SHP77 (cell line): ENCODE measurements at regions not wholly inside any gene's neighbourhood (a gene's known extent, or its start where the extent isn't known, plus 50 kb on each side); places are given as distances from the start of the nearest gene placed in this dataset.

ENCODE experiments used
- DNase-seq, 2 experiments: peaks; one replicate each; lab custom pipeline; 2025; lab: John Stamatoyannopoulos, UW

DNA sequence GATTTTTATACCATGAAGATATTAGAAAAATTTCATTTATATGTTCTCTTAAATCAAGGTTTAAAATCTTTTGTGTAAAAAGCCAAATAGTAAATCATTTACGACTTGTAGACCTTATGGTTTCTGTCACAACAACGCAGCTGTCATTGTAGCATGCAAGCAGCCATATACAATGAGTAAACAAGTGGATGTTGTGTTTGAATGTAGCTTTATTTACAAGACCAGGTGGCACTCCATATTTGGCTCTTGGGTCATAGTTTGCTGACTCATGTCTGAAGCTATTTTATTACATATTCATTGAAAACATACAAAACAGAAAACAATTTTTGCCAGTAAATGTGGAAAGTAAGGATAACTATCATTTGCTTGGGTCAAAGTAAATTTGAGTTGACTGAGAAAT is 930.8 kb downstream of the SLITRK5 start:
- peak; percentile 9 to 32 for DNase-seq

DNA sequence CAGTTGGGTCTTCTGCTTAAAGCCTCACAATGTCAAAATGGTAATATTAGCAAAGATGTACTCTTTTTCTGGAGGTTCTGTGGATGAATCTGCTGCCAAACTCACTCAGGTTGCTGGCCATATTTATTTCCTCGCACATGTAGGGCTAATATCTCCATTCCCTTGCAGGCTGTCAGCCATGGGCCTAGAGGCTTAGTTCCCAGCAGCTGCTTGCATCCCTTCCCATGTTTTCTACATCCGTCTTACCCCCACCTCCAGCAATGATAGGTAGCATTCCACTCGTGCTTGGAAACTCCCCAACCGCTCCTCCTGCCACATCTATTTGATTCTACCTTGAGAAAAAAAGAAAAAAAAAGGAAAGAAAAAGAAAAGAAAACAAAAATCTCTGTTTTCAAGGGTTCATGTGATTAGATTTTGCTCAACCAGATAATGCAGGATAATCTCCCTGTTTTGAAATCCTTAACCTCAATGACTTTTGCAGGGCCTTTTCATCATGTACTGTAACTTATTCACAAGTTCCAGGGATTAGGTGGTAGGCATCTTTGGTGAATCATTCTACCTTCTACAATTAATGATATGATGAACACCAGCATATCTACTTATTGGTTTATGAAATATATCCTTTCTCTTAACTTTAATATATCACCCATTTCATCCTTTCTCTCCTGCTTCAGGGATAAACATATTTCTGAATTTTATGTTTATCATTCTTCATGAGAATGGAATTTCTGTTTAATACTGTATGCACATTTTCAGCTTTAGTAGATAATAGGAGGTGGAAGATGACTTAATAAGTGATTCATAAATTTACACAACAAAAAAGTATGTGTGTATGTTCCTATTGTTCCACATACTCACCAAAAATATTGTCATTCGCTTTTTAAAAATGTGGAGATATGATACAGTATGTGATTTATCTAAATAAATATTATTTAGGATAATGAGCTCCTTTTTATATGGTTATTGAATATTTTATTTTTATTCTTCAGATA is 931.9 kb downstream of the SLITRK5 start:
- DNase-seq = no peak

DNA sequence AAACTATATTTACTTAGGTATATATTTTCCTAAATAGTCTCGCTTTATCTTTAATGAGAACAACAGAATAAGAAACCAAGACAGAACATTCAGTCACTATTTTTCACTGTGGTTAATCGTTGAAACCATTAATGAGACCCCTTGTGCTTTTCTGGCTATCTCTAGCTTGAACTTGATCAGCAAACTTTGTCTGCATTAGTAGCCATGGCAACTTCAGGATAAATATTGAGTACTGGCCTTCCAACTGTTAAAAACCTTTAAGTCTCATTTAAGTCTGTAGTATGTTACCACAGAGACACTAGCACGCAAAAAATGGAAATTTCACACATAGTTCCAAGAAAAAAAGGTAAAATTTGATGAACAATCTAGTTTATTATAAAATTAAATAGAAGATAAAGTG is 946.0 kb downstream of the SLITRK5 start:
- no peak for DNase-seq

DNA sequence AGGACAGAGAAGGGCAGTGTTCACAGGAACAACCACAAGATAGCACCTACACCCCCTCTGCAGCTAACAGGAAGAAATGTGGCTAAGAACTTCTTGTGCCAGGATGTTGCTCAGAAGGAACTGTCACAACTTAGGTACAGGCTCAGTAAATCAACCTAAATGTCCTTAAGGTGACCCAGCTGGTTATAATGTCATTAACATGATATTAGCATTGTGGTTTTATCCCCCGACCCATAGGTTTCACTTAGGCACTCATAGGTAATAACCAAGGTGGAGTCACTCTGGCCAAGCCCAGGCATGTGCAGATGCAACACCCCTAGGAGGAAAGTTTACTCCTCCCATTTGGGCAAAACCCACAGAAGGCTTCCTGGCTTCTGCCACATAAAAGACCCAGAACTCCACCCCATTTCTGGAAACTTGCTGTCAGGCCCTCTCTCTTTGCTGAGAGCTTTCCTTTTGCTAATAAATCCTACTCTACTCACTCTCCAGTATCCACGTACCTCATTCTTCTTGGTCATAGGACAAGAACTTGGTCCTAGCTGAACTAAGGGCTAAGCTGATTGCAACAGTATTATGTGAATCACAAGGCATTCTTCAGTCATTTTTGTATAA is 951.3 kb downstream of the SLITRK5 start:
- no peak for DNase-seq

DNA sequence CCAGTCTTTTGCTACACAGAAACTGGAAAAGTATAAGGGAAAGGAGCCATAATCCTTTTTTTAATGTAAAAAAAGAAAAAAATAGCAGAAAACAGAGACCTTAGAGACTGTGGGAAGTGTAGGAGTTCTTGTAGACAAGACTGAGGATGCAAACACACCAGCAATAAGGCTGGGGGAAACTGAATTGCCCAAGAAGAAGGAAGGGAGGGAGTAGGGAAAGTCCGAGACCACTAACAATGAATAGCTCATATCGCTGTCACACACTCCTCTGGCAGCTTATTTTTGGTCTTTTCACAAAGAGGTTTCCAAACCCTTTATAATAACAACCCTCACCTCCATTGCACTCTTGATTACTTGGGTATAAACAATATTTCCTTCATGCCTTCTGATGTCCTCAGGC is 952.0 kb downstream of the SLITRK5 start:
- no peak for DNase-seq

DNA sequence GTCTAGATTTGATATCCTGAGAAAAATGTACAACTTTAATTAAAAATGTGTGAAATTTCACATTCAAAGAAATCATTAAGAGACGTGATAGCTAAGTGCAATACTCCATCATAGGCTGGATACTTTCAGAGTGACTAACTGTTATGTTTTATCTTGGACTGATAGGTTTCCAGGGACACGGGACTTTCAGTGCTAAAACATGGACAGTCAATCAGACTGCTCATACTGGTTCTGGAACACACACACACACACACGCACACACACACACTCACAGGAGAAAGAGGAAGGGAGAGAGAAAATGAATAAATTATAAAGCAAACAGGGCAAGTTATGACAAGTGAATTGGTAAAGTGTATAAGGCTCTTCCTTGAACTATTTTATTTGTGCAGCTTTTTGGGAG is 955.9 kb downstream of the SLITRK5 start:
- no peak for DNase-seq

DNA sequence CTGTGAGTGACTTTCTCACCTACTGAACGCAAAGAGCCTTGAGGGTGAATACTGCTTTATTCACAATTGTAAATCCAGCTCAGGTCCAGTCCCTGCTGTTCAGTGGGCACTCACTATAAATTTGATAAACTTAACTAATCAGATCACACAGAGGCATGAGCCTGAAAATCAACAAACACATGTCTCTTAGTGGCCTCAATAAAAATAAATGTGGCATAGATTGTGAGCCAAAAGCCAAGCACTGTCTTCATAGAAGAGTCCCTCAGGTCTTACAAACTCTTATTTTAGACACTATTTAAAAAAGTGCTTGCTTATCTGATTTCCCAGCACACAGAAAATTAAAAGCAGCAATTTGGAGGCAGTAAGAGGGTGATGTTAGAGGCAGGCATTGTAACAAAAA is 957.7 kb downstream of the SLITRK5 start:
- no peak for DNase-seq

DNA sequence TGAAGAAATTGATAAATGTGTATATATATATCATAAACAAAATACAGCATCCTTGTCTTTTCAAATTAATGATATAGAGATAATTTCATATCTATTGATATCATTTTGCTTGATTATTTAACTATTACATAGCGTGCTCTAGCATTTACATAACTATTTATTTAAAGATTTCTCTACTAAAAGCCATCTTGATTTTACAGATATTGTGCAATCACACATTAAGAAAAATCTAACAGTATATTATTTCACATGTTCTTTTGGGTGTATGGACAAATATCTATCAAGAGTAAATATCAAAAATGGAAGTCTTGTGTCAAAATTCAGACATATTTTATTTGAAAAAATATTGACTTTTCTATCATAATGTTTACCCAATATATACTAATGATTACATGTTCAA is 966.8 kb downstream of the SLITRK5 start:
- DNase-seq = no peak

DNA sequence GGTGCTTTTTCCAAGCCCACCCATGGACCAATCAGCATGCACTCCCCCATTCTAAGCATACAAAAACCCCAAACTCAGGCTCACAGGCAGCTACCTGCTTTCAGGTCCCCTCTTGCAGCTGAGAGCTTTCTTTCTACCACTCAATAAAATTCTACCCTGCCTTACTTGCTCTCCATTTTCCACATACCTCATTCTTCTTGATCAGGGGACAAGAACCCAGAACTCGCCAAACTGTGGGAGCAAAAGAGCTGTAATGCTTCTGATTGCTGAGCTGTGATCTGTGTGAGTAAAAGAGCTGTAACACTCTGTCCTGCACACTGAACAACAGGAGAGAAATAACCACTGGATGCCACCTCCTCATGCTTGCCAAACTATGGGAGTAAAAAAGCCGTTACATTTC is 972.1 kb downstream of the SLITRK5 start:
- DNase-seq = no peak

DNA sequence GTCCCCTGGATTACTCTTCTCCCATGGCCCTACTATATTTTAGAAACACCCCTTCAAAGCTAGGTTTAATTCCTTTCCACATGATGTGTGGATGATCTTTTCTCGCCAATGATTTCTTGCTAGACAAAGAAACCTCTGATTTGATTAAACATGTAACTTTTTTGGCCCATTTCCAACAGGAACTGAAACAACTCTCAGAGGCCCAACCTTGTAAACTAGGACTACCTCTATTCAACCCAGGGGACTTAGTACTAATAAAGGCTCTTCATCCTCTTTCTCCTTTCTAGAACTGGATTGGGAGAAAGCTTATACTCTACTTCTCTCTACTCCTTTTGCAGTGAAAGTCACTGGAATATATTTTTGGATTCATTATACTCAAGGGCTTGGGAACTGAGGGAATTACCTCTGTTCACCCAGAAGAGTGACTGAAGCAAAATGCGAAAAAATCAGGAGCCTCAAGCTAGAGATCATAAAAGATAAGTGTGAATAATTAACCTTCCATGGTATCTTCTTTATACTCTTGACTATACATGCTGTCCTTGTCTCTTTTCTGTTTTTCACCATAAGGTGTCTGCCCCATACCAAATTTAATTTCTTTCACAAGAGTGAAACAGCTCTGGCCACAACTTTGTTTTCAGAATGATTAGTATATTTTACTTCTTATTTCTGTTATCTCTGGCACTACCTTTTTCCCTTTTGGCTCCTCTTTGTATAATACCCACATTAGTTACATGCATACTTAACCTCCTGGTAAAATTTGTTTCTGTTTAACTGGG is 977.6 kb downstream of the SLITRK5 start:
- DNase-seq = no peak

DNA sequence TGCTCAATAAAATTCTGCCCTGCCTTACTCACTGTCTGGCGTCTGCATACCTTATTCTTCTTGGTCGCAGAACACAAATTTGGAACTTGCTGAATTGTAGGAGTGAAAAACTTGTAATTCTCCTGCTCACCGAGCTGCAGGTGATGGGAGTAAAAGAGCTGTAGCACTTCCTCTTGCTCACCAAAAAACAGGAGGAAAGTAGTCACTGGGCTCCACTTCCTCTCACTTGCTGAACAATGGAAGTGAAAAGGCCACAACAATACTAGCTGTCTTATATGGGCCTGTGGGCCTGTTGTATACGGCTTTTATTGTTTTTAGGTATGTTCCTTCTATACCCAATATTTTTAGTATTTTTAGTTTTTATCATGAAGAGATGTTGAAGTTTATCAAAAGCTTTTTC is 978.7 kb downstream of the SLITRK5 start:
- no peak for DNase-seq

DNA sequence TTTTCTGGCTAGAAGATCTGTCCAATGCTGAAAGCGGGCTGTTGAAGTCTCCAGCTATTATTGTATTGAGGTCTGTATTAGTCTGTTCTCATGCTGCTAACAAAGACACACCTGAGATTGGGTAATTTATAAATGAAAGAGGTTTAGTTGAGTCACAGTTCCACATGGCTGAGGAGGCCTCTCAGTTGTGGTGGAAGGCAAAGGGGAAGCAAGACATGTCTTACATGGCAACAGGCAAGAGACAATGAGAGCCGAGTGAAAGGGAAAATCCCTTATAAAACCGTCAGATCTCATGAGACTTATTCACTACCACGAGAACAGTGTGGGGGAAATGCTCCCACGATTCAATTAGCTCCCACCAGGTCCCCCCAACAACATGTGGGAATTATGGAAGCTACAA is 980.4 kb downstream of the SLITRK5 start:
- no peak for DNase-seq

DNA sequence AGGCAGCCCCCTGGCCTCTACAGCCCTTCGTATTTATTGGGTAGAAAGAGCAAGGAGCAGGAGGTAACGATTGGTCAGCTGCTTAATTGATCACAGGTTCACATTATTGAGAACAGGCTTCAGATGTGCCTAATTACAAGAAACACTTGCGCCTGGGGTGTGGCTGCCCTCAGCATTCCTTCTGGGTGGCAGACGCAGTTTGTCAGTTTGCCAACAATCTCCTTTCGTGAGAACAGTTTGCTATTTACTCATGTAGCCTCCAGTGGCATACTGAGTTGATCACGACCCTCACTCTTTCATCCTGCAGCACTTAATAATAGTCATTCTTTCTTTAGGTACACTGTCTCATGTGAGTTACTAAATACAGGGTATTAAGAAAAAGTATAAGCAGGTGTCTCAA is 985.6 kb downstream of the SLITRK5 start:
- peak in 1 of 2 experiments; percentile 35 for DNase-seq

DNA sequence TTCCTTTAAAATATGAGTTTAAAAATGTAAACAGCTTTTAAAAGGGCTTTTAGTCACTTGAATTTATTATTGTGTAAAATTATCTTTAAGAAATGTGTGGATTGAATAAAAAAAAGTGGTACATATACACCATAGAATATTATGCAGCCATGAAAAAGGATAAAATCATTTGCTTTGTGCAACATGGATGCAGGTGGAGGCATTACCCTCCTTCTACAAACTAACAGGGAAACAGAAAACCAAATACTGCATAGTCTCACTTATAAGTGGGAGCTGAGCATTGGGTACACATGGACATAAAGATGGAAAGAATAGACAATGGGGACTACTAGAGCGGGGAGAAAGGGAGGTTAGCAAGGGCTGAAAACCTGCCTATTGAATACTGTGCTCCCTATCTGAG is 999.3 kb downstream of the SLITRK5 start:
- DNase-seq = no peak

DNA sequence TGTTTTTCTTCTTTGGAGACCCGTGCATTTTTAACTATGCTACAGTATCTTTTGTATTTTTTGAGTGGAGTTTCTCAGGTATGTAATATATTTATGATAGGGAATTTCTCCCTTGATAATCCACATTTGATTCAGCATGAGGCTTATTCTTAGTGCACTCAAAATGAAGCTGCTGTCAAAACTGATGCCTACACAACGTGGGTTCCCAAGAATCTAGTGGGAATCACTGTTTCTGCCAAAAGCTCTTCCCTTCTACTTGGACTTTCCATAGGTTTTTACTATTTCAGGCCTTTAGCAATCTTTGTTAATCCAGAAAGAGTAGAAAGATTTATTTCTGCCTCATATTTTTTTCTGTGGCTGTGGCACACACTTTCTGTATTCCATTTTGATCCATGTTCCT is 1003.7 kb downstream of the SLITRK5 start:
- no peak for DNase-seq

DNA sequence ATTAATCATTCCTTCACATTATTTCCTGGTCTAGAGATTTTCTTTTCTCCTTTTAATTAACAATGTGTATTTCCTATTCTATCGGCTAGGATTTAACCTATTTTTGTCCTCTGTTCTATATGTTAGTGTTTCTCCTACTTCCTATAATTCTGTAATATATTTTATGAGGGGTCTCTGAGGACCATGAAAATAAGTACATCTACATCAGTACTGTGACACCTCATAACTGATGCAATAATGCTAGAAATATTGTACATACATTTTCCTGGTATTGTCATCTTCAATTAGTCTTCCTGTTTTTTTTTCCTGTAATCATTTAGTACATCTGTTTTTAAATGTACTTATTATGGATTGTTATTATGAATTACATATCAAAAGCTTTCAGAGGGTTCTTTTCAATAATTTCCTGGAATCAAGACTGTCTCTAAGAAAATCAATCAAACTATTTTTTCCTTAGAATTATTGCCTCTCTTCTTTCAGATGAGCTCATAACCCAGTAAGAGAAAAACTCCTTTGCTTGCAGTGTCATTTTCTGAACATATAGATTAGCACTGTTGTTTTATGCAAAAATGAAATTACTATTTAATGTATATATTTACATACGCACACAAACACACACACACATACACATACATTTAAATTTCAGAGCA is 1004.3 kb downstream of the SLITRK5 start:
- DNase-seq = no peak

DNA sequence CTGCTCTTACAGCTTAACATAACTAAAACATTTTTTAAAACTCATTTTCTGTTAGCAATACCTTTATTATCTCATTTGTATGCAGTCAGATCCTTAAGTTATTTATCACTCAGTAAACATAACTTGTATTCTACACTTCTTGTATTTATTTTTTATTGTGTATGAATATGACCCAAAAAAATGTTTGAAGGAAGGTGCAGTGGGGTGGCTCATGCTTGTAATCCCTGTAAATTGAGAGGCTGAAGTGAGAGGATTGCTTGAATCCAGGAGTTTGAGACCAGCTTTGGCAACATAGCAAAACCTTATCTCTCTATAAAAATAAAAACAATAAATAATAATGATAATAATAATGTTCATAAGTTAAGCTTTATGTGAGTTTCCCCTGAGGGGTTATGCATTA is 1004.8 kb downstream of the SLITRK5 start:
- DNase-seq = no peak

DNA sequence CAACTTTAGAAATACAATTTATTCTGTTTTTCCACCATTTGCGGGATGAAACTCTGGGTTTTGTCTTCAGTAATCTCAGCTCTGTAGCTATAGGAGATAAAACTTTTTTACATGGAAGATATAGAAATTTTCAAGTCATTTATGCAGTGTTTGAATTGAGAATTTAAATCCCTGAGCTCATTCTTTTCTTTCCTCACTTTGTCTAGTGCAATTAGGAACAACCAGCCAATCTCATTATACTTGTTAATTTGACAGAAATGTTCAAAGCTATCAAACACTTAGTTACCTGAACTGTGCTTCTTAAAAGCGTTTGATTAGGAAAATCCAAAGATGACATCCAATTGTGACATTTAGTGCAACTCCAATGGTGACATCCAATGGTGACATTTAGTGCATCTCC is 1014.3 kb downstream of the SLITRK5 start:
- no peak for DNase-seq

DNA sequence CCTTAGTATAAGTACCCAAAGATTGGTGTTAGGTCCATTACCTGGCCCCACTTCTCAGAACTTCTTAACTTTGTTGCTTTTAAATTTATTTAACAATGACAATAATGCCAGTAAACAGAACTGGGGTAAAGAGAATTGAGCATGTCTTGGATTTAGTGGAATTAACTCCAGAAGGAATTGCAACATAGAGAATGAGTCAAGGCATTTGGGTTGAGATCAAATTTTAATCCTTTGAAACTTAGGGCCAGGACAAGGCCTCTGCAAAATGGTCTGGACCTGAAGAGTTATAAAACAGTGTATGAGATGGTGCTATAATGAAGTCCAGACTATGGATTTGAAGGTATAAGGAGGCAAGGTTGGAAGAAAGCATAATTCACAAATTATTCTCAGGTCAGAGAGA is 1030.4 kb downstream of the SLITRK5 start:
- DNase-seq = no peak

DNA sequence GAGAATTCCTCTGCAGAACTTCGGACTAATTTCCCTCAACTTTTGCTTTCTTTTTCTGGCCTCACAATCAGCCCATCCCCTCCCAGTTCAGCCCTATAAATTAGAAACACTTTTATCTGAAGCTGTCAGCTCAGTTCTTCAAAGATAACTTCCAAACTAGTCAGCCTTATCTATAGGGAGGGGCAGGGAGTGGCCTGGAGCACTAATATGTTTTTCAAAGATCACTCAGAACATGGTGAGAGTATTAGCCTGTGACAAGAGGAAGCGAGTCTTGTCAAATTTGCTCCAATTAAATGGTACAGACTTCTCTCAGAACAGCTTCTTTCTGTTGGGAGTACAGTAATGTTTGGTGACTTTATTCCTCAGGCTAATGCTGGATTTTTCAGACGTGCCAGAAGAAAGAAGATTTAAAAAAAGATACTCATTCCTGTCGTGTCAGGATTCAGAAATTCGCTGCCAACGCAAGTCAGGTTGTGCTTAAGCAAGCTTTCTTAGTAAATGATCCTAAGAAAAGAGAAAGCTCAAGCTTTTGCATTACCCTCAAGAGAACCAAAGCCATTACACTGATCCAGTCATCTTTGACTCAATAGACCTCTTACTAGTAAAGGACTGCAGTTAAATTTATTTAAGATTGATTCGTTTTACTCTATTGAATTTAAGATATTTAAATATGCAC is 1033.6 kb downstream of the SLITRK5 start:
- DNase-seq = no peak

DNA sequence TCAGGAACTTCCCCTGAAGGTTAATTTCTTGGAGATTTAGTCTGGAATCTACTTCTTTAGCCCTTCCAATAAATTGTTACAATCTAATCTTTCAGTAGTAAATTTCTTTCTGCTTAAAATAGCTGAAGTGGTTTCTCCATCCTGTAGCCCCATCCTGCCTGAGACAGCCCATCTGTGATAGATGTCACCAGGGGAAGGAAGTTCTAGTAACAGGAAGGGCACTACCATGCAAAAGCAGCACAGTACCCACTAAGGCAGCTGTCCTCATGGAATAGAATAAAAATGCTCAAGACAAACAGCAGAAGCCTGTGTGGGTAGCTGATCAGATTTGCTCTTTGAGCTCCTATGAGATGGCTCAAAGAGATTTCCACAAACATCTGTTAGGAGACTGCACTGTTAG is 1036.5 kb downstream of the SLITRK5 start:
- DNase-seq = no peak

DNA sequence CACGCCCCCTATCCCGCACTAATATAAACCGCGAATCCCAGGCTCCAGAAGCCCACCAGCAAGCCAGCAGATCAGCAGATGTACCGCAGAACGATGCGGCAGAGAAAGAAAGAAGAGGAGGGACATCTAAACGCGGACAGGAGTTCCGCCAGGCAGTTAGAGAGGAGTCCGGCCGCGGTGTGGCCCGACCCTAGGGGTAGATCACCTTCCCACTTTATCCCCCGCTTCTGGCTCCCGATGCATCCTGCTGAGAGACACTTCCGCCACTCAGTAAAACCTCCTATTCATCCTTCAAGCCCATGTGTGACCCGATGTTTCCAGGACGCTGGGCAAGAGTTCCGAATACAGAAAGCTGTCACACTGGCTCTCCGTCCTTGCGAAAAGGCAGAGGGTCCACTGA is 1046.8 kb downstream of the SLITRK5 start:
- no peak for DNase-seq
